ENCODE measurements at regions not wholly inside any gene's neighbourhood (a gene's known extent, or its start where the extent isn't known, plus 50 kb on each side); places are given as distances from the start of the nearest gene placed in this dataset.

- no peaks in the 10 kb centered on the region for H3K27me3 ChIP-seq (ENCODE audit: insufficient read depth, low read depth, low read length)
- TF ChIP-seq EP300 (conservative IDR thresholded peaks at IDR 0.05; ENCODE audit: poor library complexity, severe bottlenecking) (no peak), EZH2 (IDR thresholded peaks at IDR 0.05; ENCODE audit: borderline replicate concordance, insufficient read depth, low read length, poor library complexity, severe bottlenecking) (no peak), SMC3 (conservative IDR thresholded peaks at IDR 0.05; ENCODE audit: poor library complexity) (no peak), TAF1 (IDR thresholded peaks at IDR 0.05; ENCODE audit: low read depth) (no peak), MXI1 (conservative IDR thresholded peaks at IDR 0.05; ENCODE audit: poor library complexity, severe bottlenecking) (no peak)
- no peak overlapping the region for H3K4me3 ChIP-seq (ENCODE audit: low read length)
- no peaks in the 10 kb centered on the region for H4K20me1 ChIP-seq (ENCODE audit: insufficient read depth)
- H3K79me2 ChIP-seq (replicated peaks; ENCODE audit: insufficient read depth, low read length) = no peaks in the 10 kb centered on the region
- no peaks in the 10 kb centered on the region for H3K9me3 ChIP-seq (ENCODE audit: low read length)
- no peak overlapping the region for H2AFZ ChIP-seq (ENCODE audit: low read depth, low read length)
- no peak overlapping the region for H3K4me2 ChIP-seq (ENCODE audit: low read length)
- H3K36me3 ChIP-seq (ENCODE audit: insufficient read depth, low read length) = no peaks in the 10 kb centered on the region
- no peak overlapping the region for H3K27ac ChIP-seq (ENCODE audit: low read length)
- H3F3A ChIP-seq (ENCODE audit: insufficient read depth, low read length, poor library complexity, severe bottlenecking) = no peaks in the 10 kb centered on the region
- no peak overlapping the region for H3K9ac ChIP-seq (ENCODE audit: low read length)
- H3K9me2 ChIP-seq (ENCODE audit: insufficient read depth, low read length) = no peaks in the 10 kb centered on the region
Observed at GRCh38 chr5:117679046-117679445, 1104.4 kb upstream of the SEMA6A start.

- Histone ChIP-seq H3K36me3 (ENCODE audit: insufficient read depth, low read length) (no peaks in the 10 kb centered on the region), H3K9me2 (ENCODE audit: insufficient read depth, low read length) (no peaks in the 10 kb centered on the region), H4K20me1 (ENCODE audit: insufficient read depth) (no peaks in the 10 kb centered on the region), H3F3A (ENCODE audit: insufficient read depth, low read length, poor library complexity, severe bottlenecking) (no peaks in the 10 kb centered on the region), H3K9ac (ENCODE audit: low read length) (no peak overlapping the region), H3K27me3 (ENCODE audit: insufficient read depth, low read depth, low read length) (no peaks in the 10 kb centered on the region), H3K9me3 (ENCODE audit: low read length) (no peaks in the 10 kb centered on the region), H3K4me2 (ENCODE audit: low read length) (no peak overlapping the region), H3K79me2 (replicated peaks; ENCODE audit: insufficient read depth, low read length) (no peaks in the 10 kb centered on the region), H3K4me3 (ENCODE audit: low read length) (no peak overlapping the region), H2AFZ (ENCODE audit: low read depth, low read length) (no peak overlapping the region), H3K27ac (ENCODE audit: low read length) (no peak overlapping the region)
- no peak for TF ChIP-seq SMC3 (conservative IDR thresholded peaks at IDR 0.05; ENCODE audit: poor library complexity)
- no peak for TF ChIP-seq EZH2 (IDR thresholded peaks at IDR 0.05; ENCODE audit: borderline replicate concordance, insufficient read depth, low read length, poor library complexity, severe bottlenecking)
- TF ChIP-seq MXI1 (conservative IDR thresholded peaks at IDR 0.05; ENCODE audit: poor library complexity, severe bottlenecking) = no peak
- TF ChIP-seq REST (IDR thresholded peaks at IDR 0.05; ENCODE audit: borderline replicate concordance) = no peak
- TF ChIP-seq TAF1 (IDR thresholded peaks at IDR 0.05; ENCODE audit: low read depth) = no peak
- TF ChIP-seq CTCF (IDR thresholded peaks at IDR 0.05; ENCODE audit: poor library complexity, severe bottlenecking) = no peak
Observed at GRCh38 chr5:117675646-117676045, 1101.0 kb upstream of the SEMA6A start.

- H3K36me3 ChIP-seq (ENCODE audit: insufficient read depth, low read length) = no peaks in the 10 kb centered on the region
- H3K79me2 ChIP-seq (replicated peaks; ENCODE audit: insufficient read depth, low read length) = no peaks in the 10 kb centered on the region
- H3F3A ChIP-seq (ENCODE audit: insufficient read depth, low read length, poor library complexity, severe bottlenecking) = no peaks in the 10 kb centered on the region
- no peak overlapping the region for H3K27ac ChIP-seq (ENCODE audit: low read length)
- no peak overlapping the region for H3K4me2 ChIP-seq (ENCODE audit: low read length)
- no peaks in the 10 kb centered on the region for H3K9me2 ChIP-seq (ENCODE audit: insufficient read depth, low read length)
- H2AFZ ChIP-seq (ENCODE audit: low read depth, low read length) = no peak overlapping the region
- no peaks in the 10 kb centered on the region for H3K9me3 ChIP-seq (ENCODE audit: low read length)
- TF ChIP-seq TAF1 (IDR thresholded peaks at IDR 0.05; ENCODE audit: low read depth) (no peak), SMC3 (conservative IDR thresholded peaks at IDR 0.05; ENCODE audit: poor library complexity) (no peak), REST (IDR thresholded peaks at IDR 0.05; ENCODE audit: borderline replicate concordance) (no peak), POLR2AphosphoS5 (IDR thresholded peaks at IDR 0.05) (no peak)
- no peak overlapping the region for H3K4me3 ChIP-seq (ENCODE audit: low read length)
- no peak overlapping the region for H3K9ac ChIP-seq (ENCODE audit: low read length)
- no peaks in the 10 kb centered on the region for H4K20me1 ChIP-seq (ENCODE audit: insufficient read depth)
- no peaks in the 10 kb centered on the region for H3K27me3 ChIP-seq (ENCODE audit: insufficient read depth, low read depth, low read length)
Observed at GRCh38 chr5:117671551-117671950, 1096.9 kb upstream of the SEMA6A start.
